GM12864 (cell line): ENCODE measurements at regions not wholly inside any gene's neighbourhood (a gene's known extent, or its start where the extent isn't known, plus 50 kb on each side); places are given as distances from the start of the nearest gene placed in this dataset.

Experiments
- DNase-seq: peaks from one replicate; pipeline ENCODE4 v3.0.0-alpha.2; 2011; ENCODE audit warnings: low read depth
- H3K4me3 ChIP-seq: 2 replicates; pipeline ENCODE4 v1.5.1; 2011; ENCODE audit warnings: mild to moderate bottlenecking, low read depth, low read length, control low read depth
- CTCF ChIP-seq: IDR thresholded peaks from 2 replicates; pipeline ENCODE4 v1.5.1; 2011; ENCODE audit warnings: low read depth, mild to moderate bottlenecking, moderate library complexity, low read length, control low read depth, inconsistent platforms; ENCODE audit errors: missing control alignments

GRCh38 chr11:38246451-38246850 is 1648.4 kb upstream of the RAG2 start:
- no peak for TF ChIP-seq CTCF
- H3K4me3 ChIP-seq = no peak overlapping the region
- no peak for DNase-seq

GRCh38 chr11:38226684-38227083 is 1628.6 kb upstream of the RAG2 start:
- H3K4me3 ChIP-seq = no peak overlapping the region
- DNase-seq = no peak
- no peak for TF ChIP-seq CTCF

- no peak for TF ChIP-seq CTCF
- no peak for DNase-seq
- H3K4me3 ChIP-seq = no peak overlapping the region
Observed at GRCh38 chr11:38221295-38221694, 1623.3 kb upstream of the RAG2 start.

GRCh38 chr11:38219636-38220035 is 1621.6 kb upstream of the RAG2 start:
- no peak for DNase-seq
- TF ChIP-seq CTCF = no peak

GRCh38 chr11:38208951-38209350 is 1610.9 kb upstream of the RAG2 start:
- H3K4me3 ChIP-seq = no peak overlapping the region
- TF ChIP-seq CTCF = no peak
- no peak for DNase-seq

More at GRCh38 chr11:38219636-38220035, 1621.6 kb upstream of the RAG2 start:
- no peak overlapping the region for H3K4me3 ChIP-seq

- TF ChIP-seq CTCF = no peak
- H3K4me3 ChIP-seq = no peak overlapping the region
- no peak for DNase-seq
Observed at GRCh38 chr11:38206663-38207062, 1608.6 kb upstream of the RAG2 start.

GRCh38 chr11:38191101-38191500 is 1593.1 kb upstream of the RAG2 start:
- TF ChIP-seq CTCF = no peak
- no peak for DNase-seq
- no peak overlapping the region for H3K4me3 ChIP-seq
